Caco-2 (cell line): ENCODE measurements at regions not wholly inside any gene's neighbourhood (a gene's known extent, or its start where the extent isn't known, plus 50 kb on each side); places are given as distances from the start of the nearest gene placed in this dataset.

Source experiments
- BruUV-seq: library from RNA; stranded (reverse); fragments of 400-500 nt; replicated peaks from 2 replicates; lab custom pipeline; 2021; lab: Mats Ljungman, UMichigan
- CTCF ChIA-PET: fragments of 300-600 bp; sonication (Branson Sonifier 250); formaldehyde crosslinking; loops from one replicate; lab custom pipeline; 2022; ENCODE audit warnings: antibody characterized with exemption; lab: Charles Lee
- POLR2A ChIA-PET: fragments of 300-600 bp; sonication (Branson Sonifier 250); formaldehyde crosslinking; loops from one replicate; lab custom pipeline; 2022; ENCODE audit warnings: antibody characterized with exemption; lab: Charles Lee
- DNase-seq, 2 experiments: peaks; one replicate each; pipeline versions ENCODE4 v3.0.0 to v3.0.0-alpha.2; 2020 to 2022
- H3K27me3 ChIP-seq: replicated peaks from 2 replicates; pipeline ENCODE4 v1.6.0; 2011; ENCODE audit warnings: low read length; ENCODE audit not compliant: control insufficient read depth, insufficient read depth
- H3K36me3 ChIP-seq: 2 replicates; pipeline ENCODE4 v1.5.1; 2011; ENCODE audit warnings: low read length; ENCODE audit not compliant: control insufficient read depth, insufficient read depth
- H3K4me1 ChIP-seq: fragments of 250-450 bp; sonication (Bioruptor Pico); 2 replicates; pipeline ENCODE4 v1.5.1; 2020; ENCODE audit warnings: mild to moderate bottlenecking
- H3K4me3 ChIP-seq: 2 replicates; pipeline ENCODE4 v1.5.1; 2011; ENCODE audit warnings: low read depth, mild to moderate bottlenecking, control low read depth, low read length
- H3K9me3 ChIP-seq: fragments of 250-450 bp; sonication (Bioruptor Pico); 2 replicates; pipeline ENCODE4 v1.5.1; 2020; ENCODE audit warnings: mild to moderate bottlenecking, moderate library complexity
- H3K27ac Mint-ChIP-seq: one replicate; pipeline ENCODE4 v1.8.0; 2022; ENCODE audit warnings: mixed read lengths; ENCODE audit not compliant: unreplicated experiment
- H3K27me3 Mint-ChIP-seq: one replicate; pipeline ENCODE4 v1.8.0; 2022; ENCODE audit warnings: mixed read lengths; ENCODE audit not compliant: insufficient read depth, unreplicated experiment
- H3K36me3 Mint-ChIP-seq: one replicate; pipeline ENCODE4 v1.8.0; 2022; ENCODE audit warnings: mild to moderate bottlenecking, mixed read lengths; ENCODE audit not compliant: insufficient read depth, unreplicated experiment
- H3K4me1 Mint-ChIP-seq: one replicate; pipeline ENCODE4 v1.8.0; 2022; ENCODE audit warnings: low read depth, mixed read lengths; ENCODE audit not compliant: unreplicated experiment
- H3K4me3 Mint-ChIP-seq: one replicate; pipeline ENCODE4 v1.8.0; 2022; ENCODE audit warnings: mild to moderate bottlenecking, moderate library complexity, mixed read lengths; ENCODE audit not compliant: unreplicated experiment
- H3K9me3 Mint-ChIP-seq: one replicate; pipeline ENCODE4 v1.8.0; 2022; ENCODE audit warnings: mixed read lengths; ENCODE audit not compliant: unreplicated experiment
- CTCF ChIP-seq, 2 experiments: fragments of 200-600 bp in 1 of 2; IDR thresholded peaks; 1 replicate in 1 of 2; 2 replicates in 1 of 2; pipeline versions ENCODE4 v1.5.1 to v1.8.0; 2011 to 2022; ENCODE audit warnings: antibody characterized with exemption in 1 of 2, control low read depth in 1 of 2, inconsistent platforms in 1 of 2, low read depth in 1 of 2, low read length in 1 of 2, mild to moderate bottlenecking in 1 of 2, moderate library complexity in 1 of 2; ENCODE audit not compliant: insufficient read depth in 1 of 2, severe bottlenecking in 1 of 2, unreplicated experiment in 1 of 2
- intact Hi-C: fragments of 100-400 bp; cut with micrococcal nuclease; formaldehyde crosslinking; loops from one replicate; pipeline ENCODE4 v1.10.0; 2022; ENCODE audit not compliant: unreplicated experiment

GRCh38 chr6:2552526-2553154 is 198.1 kb downstream of the MYLK4 start:
- ChIA-PET CTCF (no interaction called here), POLR2A (no interaction called here)
- Mint-ChIP-seq H3K4me3 (no peak overlapping the region), H3K36me3 (no peaks in the 10 kb centered on the region), H3K9me3 (peaks cover 19% of the 10 kb centered on the region), H3K4me1 (no peaks in the 10 kb centered on the region), H3K27me3 (no peaks in the 10 kb centered on the region), H3K27ac (no peak overlapping the region)
- DNase-seq: no peak
- no peaks in the 10 kb centered on the region for H3K36me3 ChIP-seq
- BruUV-seq: no TSS peak
- TF ChIP-seq CTCF (IDR thresholded peaks at IDR 0.05; ENCODE audit: insufficient read depth in 1 of 2, low read depth in 1 of 2, low read length in 1 of 2, severe bottlenecking in 1 of 2, unreplicated experiment in 1 of 2): no peak
- no peaks in the 10 kb centered on the region for H3K27me3 ChIP-seq
- intact Hi-C loops: no loop called here
- peaks cover 8% of the 10 kb centered on the region for H3K9me3 ChIP-seq
- 0 out of 2 replicates have a peak, but pooled peaks cover under 1% of the 10 kb centered on the region for H3K4me1 ChIP-seq
- no peak overlapping the region for H3K4me3 ChIP-seq

- POLR2A ChIA-PET: no interaction called here
- no peaks in the 10 kb centered on the region for H3K27me3 Mint-ChIP-seq
- H3K4me1 Mint-ChIP-seq: no peaks in the 10 kb centered on the region
- no peak overlapping the region for H3K4me3 ChIP-seq
- peaks cover 19% of the 10 kb centered on the region for H3K9me3 Mint-ChIP-seq
- no peak for TF ChIP-seq CTCF (IDR thresholded peaks at IDR 0.05; ENCODE audit: insufficient read depth in 1 of 2, low read depth in 1 of 2, low read length in 1 of 2, severe bottlenecking in 1 of 2, unreplicated experiment in 1 of 2)
- no peaks in the 10 kb centered on the region for H3K36me3 ChIP-seq
- intact Hi-C loops: no loop called here
- no peak overlapping the region for H3K4me3 Mint-ChIP-seq
- CTCF ChIA-PET: no interaction called here
- no TSS peak for BruUV-seq
- H3K27ac Mint-ChIP-seq: no peak overlapping the region
- H3K36me3 Mint-ChIP-seq: no peaks in the 10 kb centered on the region
- peaks cover 8% of the 10 kb centered on the region for H3K9me3 ChIP-seq
- no peaks in the 10 kb centered on the region for H3K27me3 ChIP-seq
- 0 out of 2 replicates have a peak, but pooled peaks cover 3% of the 10 kb centered on the region for H3K4me1 ChIP-seq
- no peak for DNase-seq
Observed at GRCh38 chr6:2551705-2552104, 199.0 kb downstream of the MYLK4 start.

- Histone ChIP-seq H3K9me3 (peaks cover 8% of the 10 kb centered on the region), H3K4me1 (0 out of 2 replicates have a peak, but pooled peaks cover 3% of the 10 kb centered on the region), H3K27me3 (no peaks in the 10 kb centered on the region), H3K4me3 (no peak overlapping the region), H3K36me3 (no peaks in the 10 kb centered on the region)
- no peak for DNase-seq
- CTCF ChIA-PET: no interaction called here
- Mint-ChIP-seq H3K4me1 (no peaks in the 10 kb centered on the region), H3K27ac (no peak overlapping the region), H3K36me3 (no peaks in the 10 kb centered on the region), H3K27me3 (no peaks in the 10 kb centered on the region), H3K4me3 (no peak overlapping the region), H3K9me3 (peaks cover 19% of the 10 kb centered on the region)
- BruUV-seq: no TSS peak
- intact Hi-C loops: no loop called here
- POLR2A ChIA-PET: no interaction called here
- no peak for TF ChIP-seq CTCF (IDR thresholded peaks at IDR 0.05; ENCODE audit: insufficient read depth in 1 of 2, low read depth in 1 of 2, low read length in 1 of 2, severe bottlenecking in 1 of 2, unreplicated experiment in 1 of 2)
Observed at GRCh38 chr6:2550247-2550646, 200.5 kb downstream of the MYLK4 start.
